Neural progenitor cell (in vitro differentiated cells): ENCODE measurements at regions not wholly inside any gene's neighbourhood (a gene's known extent, or its start where the extent isn't known, plus 50 kb on each side); places are given as distances from the start of the nearest gene placed in this dataset.

Source experiments
- CTCF ChIP-seq: fragments of 200-600 bp; sonication (generic); IDR thresholded peaks from 2 replicates; pipeline ENCODE4 v1.5.1; 2017; ENCODE audit warnings: antibody characterized with exemption, mild to moderate bottlenecking
- EZH2 ChIP-seq: fragments of 200-600 bp; sonication (generic); IDR thresholded peaks from 2 replicates; pipeline ENCODE4 v1.6.1; 2017; ENCODE audit warnings: antibody characterized with exemption, mild to moderate bottlenecking, moderate library complexity
- EZH2phosphoT487 ChIP-seq: fragments of 200-600 bp; sonication (generic); IDR thresholded peaks from 2 replicates; pipeline ENCODE4 v1.6.1; 2017; ENCODE audit warnings: antibody characterized with exemption

GRCh38 chr11:27886857-27887256, 186.6 kb upstream of the BDNF start:
- TF ChIP-seq EZH2: no peak
- TF ChIP-seq CTCF: no peak
- no peak for TF ChIP-seq EZH2phosphoT487
